Stimulated activated CD8-positive, alpha-beta memory T cell treated with anti-CD3 and anti-CD28 coated beads, Interleukin-15, amount 100 ng/mL, for 24 hours (primary cell): ENCODE measurements at regions not wholly inside any gene's neighbourhood (a gene's known extent, or its start where the extent isn't known, plus 50 kb on each side); places are given as distances from the start of the nearest gene placed in this dataset.

Experiments used
- DNase-seq: peaks from one replicate; pipeline ENCODE4 v3.0.0-alpha.2; 2020; ENCODE audit warnings: low read depth

- DNase-seq, result no peak
Measured at GRCh38 chr2:238963161-238963970, 115.5 kb downstream of the TWIST2 start.

- DNase-seq, result no peak
Measured at GRCh38 chr2:238963971-238964328, 116.1 kb downstream of the TWIST2 start.

- no peak for DNase-seq
Measured at GRCh38 chr2:238964544-238965067, 116.7 kb downstream of the TWIST2 start.

- no peak for DNase-seq
Measured at GRCh38 chr2:238965371-238966071, 117.6 kb downstream of the TWIST2 start.

- DNase-seq, result no peak
Measured at GRCh38 chr2:238966072-238966937, 118.4 kb downstream of the TWIST2 start.

- no peak for DNase-seq
Measured at GRCh38 chr2:238967031-238967977, 119.4 kb downstream of the TWIST2 start.

GRCh38 chr2:238967978-238968360 is 120.1 kb downstream of the TWIST2 start:
- DNase-seq, result no peak

- DNase-seq, result no peak
Measured at GRCh38 chr2:238968616-238969384, 120.9 kb downstream of the TWIST2 start.

GRCh38 chr2:238969857-238970256 is 122.0 kb downstream of the TWIST2 start:
- DNase-seq, result no peak

- DNase-seq, result peak; percentile 21
Measured at GRCh38 chr2:238970553-238971081, 122.7 kb downstream of the TWIST2 start.

- no peak for DNase-seq
Measured at GRCh38 chr2:238971318-238972145, 123.6 kb downstream of the TWIST2 start.

- no peak for DNase-seq
Measured at GRCh38 chr2:238972146-238972445, 124.2 kb downstream of the TWIST2 start.

GRCh38 chr2:238973038-238973739 is 125.3 kb downstream of the TWIST2 start:
- no peak for DNase-seq

GRCh38 chr2:238974081-238974480 is 126.2 kb downstream of the TWIST2 start:
- DNase-seq, result no peak

- no peak for DNase-seq
Measured at GRCh38 chr2:238974501-238975166, 126.7 kb downstream of the TWIST2 start.

GRCh38 chr2:238975408-238975807 is 127.5 kb downstream of the TWIST2 start:
- no peak for DNase-seq

GRCh38 chr2:238978497-238978896 is 130.6 kb downstream of the TWIST2 start:
- no peak for DNase-seq

- DNase-seq, result no peak
Measured at GRCh38 chr2:238979636-238980035, 131.8 kb downstream of the TWIST2 start.
